ENCODE measurements at regions not wholly inside any gene's neighbourhood (a gene's known extent, or its start where the extent isn't known, plus 50 kb on each side); places are given as distances from the start of the nearest gene placed in this dataset.

DNA sequence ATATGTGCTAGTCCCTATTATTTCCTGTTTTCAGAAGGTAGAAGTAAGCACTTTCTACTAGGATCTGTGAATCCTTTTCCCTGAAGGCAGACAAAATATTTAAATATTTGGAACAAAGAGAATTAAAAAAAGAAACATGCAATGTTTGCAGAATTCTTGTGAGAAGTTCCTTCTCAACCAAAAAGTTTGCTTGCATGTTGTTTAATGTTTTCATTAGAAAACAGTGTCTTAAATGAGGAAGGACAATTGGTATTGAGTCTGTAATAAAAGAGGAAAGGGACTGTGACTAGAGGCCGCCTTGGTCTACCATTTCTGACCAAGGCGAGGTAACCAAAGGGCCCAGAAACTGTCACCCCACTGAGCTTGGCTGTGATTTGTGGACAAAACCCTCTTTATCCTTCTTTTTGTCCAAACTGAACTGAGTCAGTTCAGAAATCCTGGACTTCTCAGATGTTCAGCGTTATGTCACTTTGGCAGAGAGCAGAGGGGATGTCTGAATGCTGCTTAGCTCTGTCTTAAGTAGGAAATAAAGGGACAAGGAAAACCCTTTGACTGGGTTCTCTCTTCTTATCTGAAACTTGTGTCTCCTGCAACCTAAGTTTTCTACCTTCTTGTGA lies 129.8 kb upstream of the CPM start:
- peak; percentile 31 for DNase-seq

DNA sequence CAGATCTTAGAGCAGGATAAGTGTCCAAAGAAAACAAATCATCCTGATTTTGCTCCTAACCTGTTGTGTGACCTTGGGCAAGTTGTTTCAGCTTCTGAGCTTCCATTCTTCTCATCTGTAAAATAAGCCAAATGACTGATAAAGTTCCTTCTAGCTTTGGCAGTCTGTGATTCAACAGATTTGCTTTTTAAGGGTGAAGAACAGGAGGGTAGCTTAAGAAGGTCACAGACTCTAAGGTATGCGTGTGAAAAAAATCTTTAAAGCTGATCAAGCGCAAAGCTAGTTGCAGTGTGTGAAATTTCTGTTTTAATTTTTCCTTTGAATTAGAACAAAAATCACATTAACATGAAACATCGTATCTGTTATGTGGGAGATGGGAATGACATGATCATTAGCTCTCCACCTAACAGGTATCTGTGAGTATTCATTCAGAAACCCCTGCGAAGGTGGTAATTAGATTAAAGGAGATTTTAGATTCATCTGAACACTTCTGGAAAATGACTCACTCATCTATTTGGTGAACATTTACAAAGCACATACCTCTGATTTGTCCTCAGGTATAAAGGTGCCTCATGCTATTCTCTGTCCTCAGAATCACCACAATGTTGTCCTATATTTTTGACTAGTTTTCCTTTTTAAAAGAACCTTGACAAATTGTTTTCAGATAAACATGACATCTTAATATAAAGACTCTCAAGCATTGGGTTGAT lies 131.9 kb upstream of the CPM start:
- no peak for DNase-seq

DNA sequence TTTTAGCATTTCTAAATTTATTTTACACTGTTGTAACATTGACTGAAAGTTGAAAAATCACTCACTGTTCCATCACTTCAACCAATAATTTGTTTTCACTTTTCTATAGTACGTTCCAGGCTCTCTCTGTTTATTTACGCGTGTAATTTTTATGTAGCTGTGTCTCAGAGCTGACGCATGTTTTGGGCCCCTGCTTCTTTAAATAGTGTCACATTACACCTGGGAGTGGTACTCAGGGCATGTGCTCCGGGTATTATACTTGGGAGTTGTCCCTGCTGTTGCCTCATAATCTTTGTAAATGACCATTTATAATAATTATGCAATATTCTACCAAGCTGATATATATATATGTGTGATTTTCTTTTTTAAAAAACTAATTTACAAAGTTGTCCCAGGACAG lies 132.8 kb upstream of the CPM start:
- DNase-seq: no peak

- DNase-seq: no peak
These were observed 133.8 kb upstream of the CPM start for GRCh38 chr12:69066492-69067373.

- no peak for DNase-seq
These were observed 134.7 kb upstream of the CPM start for GRCh38 chr12:69067713-69068112.

DNA sequence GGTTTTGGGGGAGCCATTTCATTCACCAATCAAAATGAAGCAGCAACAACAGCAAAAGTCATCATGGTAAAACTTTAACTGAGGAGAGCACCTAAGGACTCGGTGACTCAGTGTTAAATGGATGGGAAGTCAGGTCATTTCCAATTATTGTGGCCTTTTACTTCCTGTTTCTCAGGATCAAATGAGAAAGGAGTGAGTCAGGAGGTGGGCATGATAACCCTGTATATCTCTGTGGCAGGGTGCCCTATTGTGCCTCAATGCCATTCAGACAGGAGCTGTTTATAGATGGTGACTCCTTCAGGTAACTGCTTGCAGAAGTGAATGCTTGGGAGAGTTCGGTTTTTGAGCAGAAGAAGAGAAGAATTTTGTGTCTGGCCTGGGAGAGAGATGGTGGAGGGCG lies 135.5 kb upstream of the CPM start:
- peak; percentile 65 for DNase-seq

GRCh38 chr12:69069479-69069878 lies 136.5 kb upstream of the CPM start:
- no peak for DNase-seq

GRCh38 chr12:69070319-69071090 lies 137.5 kb upstream of the CPM start:
- peak; percentile 72 for DNase-seq

GRCh38 chr12:69071091-69071370 lies 138.1 kb upstream of the CPM start:
- DNase-seq: no peak

- no peak for DNase-seq
These were observed 140.1 kb upstream of the CPM start for GRCh38 chr12:69073035-69073434.

DNA sequence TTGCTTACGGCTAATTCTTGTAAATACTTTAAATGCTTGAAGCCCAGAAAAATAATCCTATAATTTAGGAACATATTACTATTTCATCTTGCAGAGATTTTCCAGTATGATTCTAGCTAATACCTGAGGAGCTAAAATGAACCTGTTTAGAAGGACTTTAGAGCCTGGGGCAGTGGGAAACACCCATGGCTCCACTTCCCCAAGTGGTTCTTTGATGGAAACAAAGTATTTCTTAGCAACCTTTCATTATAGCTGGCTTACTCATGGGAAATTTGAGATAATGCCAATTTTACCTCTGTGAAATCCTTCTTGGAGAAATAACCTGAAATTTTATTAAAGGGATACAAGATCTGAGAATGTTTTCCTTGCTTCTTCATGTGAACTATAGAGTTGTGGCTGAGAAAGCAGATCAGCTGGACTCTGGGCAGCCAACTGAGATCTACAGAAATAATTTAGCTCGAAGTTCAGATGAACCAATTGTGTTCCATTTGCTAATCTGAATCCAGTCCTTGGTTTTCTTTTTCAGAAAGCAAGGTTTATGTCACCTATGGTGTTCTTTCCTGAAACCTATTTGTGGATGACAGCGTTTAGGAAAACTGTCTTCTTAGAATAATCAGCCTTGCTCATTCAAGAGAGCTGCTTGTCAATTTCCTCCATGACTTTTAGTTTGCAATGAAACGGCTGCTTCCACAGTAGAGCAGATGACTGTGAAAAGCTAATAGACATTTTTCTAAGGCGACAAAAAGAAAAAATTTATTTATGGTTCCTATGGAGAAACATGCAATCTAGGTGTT lies 141.8 kb upstream of the CPM start:
- no peak for DNase-seq

GRCh38 chr12:69083689-69084088 lies 150.7 kb upstream of the CPM start:
- no peak for DNase-seq

GRCh38 chr12:69084816-69085378 lies 151.9 kb upstream of the CPM start:
- DNase-seq: no peak

DNA sequence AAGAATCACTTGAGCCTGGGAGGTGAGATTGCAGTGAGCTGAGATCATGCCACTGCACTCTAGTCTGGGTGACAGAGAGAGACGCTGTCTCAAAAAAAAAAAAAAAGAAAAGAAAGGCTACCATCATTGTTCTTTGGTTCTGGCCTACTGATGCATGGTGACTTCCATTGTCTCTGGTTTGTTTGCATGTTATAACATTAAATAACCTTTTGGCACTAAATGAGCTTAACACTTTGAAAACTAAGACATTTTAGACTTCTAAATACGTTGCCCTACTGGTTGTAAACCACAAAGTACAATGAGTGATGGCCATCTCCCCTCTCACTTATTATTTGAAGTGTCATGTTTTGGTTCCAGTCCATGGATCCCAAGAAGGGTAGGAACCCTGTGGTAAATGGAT lies 152.9 kb upstream of the CPM start:
- no peak for DNase-seq

DNA sequence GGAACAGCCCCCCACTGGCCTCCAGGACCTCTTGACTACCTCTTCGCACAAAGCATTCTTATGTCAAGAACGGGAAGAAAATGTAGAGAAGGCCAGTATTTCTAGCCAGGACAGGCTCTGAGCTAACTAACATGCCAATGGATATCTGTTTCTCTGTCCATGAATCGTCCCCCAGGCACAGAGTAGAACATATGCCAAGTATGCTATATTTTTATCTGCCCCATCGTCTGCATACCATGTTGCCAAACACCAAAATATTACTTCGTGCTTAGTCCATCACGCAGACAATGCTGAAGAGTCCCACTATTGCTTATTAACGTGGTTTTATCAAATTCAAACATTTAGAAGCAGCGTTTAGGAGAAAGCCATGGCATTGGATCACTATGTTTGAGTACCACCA lies 151.4 kb upstream of the CPSF6 start:
- DNase-seq: no peak

DNA sequence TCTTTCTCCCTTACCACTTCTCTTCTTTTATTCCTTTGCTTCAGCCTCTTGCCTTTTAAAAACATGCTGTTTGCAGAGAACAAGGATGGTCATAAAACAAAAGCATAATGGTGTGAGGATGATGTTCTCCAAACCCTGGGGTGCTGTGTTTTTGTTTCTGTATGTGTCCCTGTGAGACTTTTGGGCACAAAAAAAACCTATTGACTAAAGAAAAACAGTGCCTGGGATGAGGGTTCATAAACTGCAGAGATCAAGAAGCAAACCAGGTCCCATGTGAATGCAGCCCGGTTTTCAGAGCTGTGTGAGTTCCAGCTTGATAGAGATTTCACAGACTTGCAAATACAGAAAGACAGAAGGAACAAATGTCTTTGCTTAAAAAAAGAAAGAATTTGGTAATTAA lies 148.6 kb upstream of the CPSF6 start:
- DNase-seq: no peak

DNA sequence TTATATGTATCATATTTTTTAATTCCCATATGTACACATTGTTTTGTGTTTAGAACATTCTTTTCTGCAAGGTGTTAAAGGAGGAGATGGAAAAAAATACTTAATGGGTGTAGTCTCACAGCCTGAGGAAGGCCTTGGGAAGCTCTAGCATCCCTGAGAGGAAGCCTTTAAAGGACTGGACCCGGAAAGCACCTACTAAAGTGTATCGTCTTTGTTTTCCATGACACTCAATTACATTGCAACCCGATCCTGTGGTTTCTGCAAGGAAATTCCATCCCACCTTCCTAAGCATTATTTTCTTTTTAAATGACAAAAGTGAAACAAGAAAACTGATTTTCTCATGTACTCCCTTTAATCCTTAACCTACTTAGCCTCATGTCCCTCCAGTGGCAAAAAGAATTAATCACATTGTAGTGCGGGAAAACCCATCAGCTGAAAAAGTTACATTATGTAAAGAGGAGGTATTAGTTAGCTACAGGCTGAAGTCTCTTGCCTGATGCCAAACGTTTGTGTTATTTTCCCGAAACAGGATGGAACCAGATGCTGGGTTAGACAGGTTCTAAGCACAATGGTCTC lies 147.8 kb upstream of the CPSF6 start:
- DNase-seq: no peak

GRCh38 chr12:69092137-69092536 lies 147.2 kb upstream of the CPSF6 start:
- DNase-seq: no peak

DNA sequence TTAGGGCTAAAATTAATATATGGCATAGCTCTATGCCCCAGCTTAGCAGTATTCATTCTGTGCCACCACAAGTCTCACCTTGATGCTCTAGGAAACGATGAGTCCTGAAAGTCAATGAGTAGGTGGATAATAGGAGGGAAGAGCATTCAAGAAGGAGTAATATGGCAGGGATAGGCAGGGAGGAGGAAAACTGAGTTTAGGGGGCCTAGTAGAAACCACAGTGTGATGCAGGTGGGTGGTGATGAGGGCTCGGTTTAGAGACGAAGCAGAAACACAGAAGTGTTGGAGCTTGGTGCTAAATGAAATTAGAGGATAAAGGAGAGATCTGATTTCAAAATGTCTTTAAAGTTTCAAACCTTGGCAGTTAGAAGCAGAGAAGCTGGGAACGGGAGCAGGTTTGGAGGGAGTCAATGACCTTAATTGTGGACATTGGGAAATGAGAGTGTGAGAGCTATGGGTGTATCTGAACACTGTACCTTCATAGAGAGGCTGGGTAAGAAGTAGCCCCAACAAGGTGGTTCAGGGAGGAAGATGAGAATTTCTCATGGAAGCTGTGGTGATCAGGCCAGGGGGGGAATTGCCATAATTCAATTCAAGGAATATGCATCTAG lies 144.7 kb upstream of the CPSF6 start:
- no peak for DNase-seq

GRCh38 chr12:69095765-69096477 lies 143.4 kb upstream of the CPSF6 start:
- no peak for DNase-seq

All from inflammatory macrophage treated with lipopolysaccharide for 4 hours (primary cell).